ENCODE measurements at regions not wholly inside any gene's neighbourhood (a gene's known extent, or its start where the extent isn't known, plus 50 kb on each side); places are given as distances from the start of the nearest gene placed in this dataset.

DNA sequence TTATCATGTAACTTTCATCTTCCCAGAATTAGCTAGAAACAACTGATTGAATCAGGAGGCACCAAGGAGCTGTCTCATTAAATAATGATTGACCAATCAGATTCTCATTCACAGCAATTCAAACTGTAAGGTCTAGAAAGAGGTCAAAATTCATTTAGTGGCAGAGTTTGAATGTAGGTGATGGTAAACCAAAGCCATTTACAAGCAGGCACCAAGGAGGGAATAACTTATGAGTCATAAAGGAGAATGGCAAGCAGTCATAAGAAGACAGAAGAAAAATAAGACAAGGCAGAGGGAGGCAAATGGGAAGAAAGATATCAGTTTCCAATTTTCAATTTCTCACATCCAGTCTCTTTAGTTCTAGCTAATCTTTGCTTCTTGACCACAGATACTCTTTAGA is 52.9 kb upstream of the DEFB112 start:
- no peak for DNase-seq (ENCODE audit: low read depth in 2 of 2)
- no peak overlapping the region for H3K4me3 ChIP-seq (replicated peaks in 1 of 2; ENCODE audit: low read depth in 2 of 2, low read length in 2 of 2)
- TF ChIP-seq, protein P1, sequence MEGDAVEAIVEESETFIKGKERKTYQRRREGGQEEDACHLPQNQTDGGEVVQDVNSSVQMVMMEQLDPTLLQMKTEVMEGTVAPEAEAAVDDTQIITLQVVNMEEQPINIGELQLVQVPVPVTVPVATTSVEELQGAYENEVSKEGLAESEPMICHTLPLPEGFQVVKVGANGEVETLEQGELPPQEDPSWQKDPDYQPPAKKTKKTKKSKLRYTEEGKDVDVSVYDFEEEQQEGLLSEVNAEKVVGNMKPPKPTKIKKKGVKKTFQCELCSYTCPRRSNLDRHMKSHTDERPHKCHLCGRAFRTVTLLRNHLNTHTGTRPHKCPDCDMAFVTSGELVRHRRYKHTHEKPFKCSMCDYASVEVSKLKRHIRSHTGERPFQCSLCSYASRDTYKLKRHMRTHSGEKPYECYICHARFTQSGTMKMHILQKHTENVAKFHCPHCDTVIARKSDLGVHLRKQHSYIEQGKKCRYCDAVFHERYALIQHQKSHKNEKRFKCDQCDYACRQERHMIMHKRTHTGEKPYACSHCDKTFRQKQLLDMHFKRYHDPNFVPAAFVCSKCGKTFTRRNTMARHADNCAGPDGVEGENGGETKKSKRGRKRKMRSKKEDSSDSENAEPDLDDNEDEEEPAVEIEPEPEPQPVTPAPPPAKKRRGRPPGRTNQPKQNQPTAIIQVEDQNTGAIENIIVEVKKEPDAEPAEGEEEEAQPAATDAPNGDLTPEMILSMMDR (IDR thresholded peaks at IDR 0.05; ENCODE audit: low read depth, low read length), result no peak

DNA sequence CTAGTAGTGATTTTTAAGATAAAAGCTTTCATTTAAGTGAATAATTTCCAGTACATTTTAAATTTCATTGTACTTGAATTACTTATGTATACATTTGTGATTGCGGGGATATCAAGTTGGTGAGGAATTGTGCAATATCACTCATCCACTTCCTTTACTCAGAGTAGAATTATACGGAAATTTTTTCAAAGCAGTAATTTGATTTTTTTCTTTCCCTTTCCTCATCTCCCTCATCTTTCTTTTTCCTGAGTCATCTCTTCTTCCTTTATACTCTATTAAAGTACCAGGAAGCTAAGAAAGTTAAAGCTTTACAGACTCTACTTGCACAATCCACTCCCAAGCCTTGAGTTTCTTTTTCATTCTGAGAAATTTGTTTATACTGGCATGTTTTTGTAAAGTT is 60.9 kb upstream of the DEFB112 start:
- TF ChIP-seq, protein P1 (IDR thresholded peaks at IDR 0.05; ENCODE audit: low read depth, low read length), result no peak
- no peak overlapping the region for H3K4me3 ChIP-seq (replicated peaks in 1 of 2; ENCODE audit: low read depth in 2 of 2, low read length in 2 of 2)
- no peak for DNase-seq (ENCODE audit: low read depth in 2 of 2)

DNA sequence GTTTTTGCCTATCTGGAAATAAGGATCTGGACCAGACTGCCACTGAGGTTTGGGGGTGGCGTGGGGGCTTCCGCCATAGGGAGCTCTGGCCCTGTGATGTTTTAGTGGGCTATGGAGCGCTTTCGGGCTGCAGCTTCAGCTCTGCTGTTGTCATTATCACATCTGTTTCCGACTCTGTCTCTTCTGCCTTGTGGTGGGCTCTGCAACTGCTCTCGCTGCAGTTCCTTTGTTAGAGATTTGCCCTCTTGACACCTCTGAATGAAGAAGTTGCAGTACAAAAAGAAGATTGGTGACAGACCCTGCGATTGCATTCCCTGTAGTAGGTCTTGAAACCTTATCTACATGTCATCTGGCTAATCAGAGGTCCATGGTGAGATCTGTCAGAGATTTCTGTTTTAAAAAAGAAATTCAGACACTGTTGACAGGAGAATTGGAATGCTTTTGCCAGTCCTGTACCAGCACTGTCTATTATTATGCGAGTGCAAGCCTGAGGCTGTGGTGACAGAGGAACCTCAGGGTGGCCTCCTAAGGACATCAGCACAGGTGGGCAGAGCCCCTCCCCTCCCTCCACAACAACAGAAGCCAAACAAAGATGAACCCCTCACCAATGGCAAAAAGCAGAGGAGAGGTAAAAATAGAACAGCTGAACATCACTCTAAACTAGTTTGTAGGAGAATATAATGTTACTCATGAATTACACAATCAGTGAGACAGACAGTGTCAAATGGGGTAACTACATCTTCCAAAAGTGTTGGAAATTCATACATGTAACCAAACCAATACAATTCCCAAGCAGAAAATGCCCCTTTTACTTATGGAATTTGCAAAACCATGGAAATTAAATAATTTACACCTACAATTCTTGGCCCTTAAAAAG is 63.5 kb upstream of the DEFB112 start:
- TF ChIP-seq, protein P1 (IDR thresholded peaks at IDR 0.05; ENCODE audit: low read depth, low read length), result no peak
- no peak for DNase-seq (ENCODE audit: low read depth in 2 of 2)
- H3K4me3 ChIP-seq (replicated peaks in 1 of 2; ENCODE audit: low read depth in 2 of 2, low read length in 2 of 2), result no peak overlapping the region

DNA sequence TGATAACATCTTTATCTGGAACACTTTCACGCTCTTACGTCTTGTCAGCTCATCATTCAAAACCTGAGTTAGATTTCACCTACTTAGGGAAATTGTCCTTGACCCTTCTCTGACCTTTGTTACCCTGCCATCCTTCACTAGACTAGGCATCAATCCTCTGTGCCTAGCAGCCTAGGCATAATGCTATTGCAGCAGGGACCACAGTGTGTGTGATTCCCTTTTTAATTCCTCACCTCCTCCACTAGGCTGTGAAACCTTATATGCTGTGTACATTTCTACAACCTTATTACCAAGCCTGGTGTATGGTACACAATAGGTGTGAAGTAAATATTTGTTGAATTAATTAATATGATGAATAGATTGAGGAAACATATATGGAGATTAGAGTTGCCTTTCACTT is 66.7 kb upstream of the DEFB112 start:
- no peak for DNase-seq (ENCODE audit: low read depth in 2 of 2)
- no peak overlapping the region for H3K4me3 ChIP-seq (replicated peaks in 1 of 2; ENCODE audit: low read depth in 2 of 2, low read length in 2 of 2)
- TF ChIP-seq, protein P1 (IDR thresholded peaks at IDR 0.05; ENCODE audit: low read depth, low read length), result no peak

DNA sequence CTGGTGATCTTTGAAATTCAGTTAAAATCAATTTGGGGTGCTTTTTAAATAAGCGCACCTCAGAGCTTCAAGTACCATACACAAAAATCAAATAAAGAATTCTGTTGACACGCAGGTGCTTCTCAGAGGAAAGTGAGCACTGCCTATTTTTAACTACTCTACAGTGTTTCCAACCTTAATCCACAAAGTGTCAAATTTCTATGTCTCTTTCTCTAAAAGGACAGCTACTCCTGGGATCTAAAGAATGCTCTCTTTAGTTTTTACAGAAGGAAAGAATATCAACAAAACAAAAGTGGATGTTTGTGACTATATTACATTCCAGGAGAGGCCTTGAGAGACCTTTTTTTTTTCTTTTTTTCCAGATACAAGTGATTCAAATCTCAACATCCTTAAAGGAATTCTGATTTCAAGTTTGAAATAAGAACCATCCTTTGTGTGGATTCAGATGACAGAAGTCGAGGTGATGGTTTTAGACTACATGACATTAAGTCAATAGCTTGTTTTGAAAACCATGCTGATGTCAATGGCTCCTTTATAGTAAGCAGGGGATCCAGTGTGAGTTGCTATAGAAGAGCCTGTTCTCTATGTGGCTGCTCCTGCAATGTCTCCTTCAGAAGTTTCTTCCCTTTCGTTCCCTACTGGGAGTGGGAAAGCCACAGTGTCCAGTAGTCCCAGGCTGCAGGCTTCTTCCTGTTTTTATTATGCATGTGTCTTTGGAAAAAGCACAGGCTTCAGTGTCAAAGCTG is 67.2 kb upstream of the DEFB112 start:
- H3K4me3 ChIP-seq (replicated peaks in 1 of 2; ENCODE audit: low read depth in 2 of 2, low read length in 2 of 2), result no peak overlapping the region
- DNase-seq (ENCODE audit: low read depth in 2 of 2), result no peak
- TF ChIP-seq, protein P1 (IDR thresholded peaks at IDR 0.05; ENCODE audit: low read depth, low read length), result no peak

DNA sequence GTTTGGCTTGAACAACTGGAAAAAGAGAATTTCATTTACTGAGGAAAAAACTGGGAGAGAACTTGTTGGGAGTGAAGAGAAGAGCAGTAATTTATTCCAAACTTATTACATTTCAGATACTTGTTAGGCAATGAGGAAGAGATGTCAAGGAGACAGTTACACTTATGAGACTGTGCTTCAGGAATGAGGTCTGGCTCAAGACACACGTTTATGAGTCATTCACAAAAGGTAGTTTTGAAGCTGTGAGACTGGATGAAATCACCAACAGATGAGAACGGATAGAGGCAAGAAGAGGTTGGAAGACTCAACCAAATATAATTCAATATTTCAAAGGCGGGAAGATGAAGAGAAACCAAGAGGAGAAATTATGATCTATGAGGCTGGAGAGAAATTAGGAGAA is 70.6 kb upstream of the DEFB112 start:
- TF ChIP-seq, protein P1 (IDR thresholded peaks at IDR 0.05; ENCODE audit: low read depth, low read length), result no peak
- no peak overlapping the region for H3K4me3 ChIP-seq (replicated peaks in 1 of 2; ENCODE audit: low read depth in 2 of 2, low read length in 2 of 2)
- no peak for DNase-seq (ENCODE audit: low read depth in 2 of 2)
